Right lobe of liver (tissue), 4 donors: ENCODE measurements at regions not wholly inside any gene's neighbourhood (a gene's known extent, or its start where the extent isn't known, plus 50 kb on each side); places are given as distances from the start of the nearest gene placed in this dataset.

Experiments used
- POLR2A ChIP-seq: fragments of 450-650 bp; IDR thresholded peaks from one replicate; pipeline ENCODE4 v1.6.1; 2017; ENCODE audit warnings: antibody characterized with exemption, mild to moderate bottlenecking
- TF ChIP-seq, protein P1 (sequence below), 4 donors: fragments of 200-600 bp in 3 of 4; fragments of 450-650 bp in 1 of 4; IDR thresholded peaks; one replicate each; pipeline versions ENCODE4 v1.5.1 to v1.8.0; 2016 to 2022; ENCODE audit warnings: antibody characterized with exemption in 4 of 4, mild to moderate bottlenecking in 2 of 4
- donor health status: DM: no; HTN: no; CAD: no.
- donor health status: DM: no; HTN: no; CAD: no.
- donor health status: DM: no; HTN: yes; CAD: no.

DNA sequence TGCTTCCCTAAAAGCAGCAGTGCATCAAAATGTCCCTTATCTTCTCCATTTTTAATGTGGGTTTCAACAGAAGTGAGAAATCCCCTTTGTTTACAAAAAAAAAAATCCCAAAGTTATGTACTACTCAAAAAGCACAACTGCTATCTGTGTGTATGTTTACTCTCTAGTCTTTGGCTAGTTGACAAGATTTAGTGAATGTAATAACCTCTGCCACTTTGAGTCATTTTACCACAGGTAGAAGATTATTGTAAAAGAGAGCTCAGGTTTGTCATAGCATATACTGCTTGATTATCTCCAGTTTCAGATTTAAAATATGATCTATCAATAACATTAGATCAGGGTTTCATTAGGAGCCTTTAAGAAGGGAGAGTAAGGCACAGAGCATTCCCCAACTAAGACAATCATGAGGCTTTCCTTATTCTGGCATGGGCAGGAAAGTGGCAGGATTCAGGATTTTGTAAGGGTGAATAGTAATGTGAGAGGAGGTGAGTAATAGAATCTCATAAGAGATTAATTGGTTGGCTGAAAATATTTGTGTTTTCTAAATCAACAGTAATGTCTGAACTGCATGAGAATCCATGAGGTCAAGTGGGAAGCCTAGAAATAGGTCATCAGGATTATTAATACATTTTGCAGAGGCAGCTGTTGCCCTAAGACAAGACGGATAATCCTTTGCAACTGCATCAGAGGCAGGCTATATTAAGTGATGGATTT is 1780.3 kb upstream of the LRRTM1 start:
- TF ChIP-seq, protein P1, sequence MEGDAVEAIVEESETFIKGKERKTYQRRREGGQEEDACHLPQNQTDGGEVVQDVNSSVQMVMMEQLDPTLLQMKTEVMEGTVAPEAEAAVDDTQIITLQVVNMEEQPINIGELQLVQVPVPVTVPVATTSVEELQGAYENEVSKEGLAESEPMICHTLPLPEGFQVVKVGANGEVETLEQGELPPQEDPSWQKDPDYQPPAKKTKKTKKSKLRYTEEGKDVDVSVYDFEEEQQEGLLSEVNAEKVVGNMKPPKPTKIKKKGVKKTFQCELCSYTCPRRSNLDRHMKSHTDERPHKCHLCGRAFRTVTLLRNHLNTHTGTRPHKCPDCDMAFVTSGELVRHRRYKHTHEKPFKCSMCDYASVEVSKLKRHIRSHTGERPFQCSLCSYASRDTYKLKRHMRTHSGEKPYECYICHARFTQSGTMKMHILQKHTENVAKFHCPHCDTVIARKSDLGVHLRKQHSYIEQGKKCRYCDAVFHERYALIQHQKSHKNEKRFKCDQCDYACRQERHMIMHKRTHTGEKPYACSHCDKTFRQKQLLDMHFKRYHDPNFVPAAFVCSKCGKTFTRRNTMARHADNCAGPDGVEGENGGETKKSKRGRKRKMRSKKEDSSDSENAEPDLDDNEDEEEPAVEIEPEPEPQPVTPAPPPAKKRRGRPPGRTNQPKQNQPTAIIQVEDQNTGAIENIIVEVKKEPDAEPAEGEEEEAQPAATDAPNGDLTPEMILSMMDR (IDR thresholded peaks at IDR 0.05), result no peak
- no peak for TF ChIP-seq POLR2A
